ENCODE measurements at regions not wholly inside any gene's neighbourhood (a gene's known extent, or its start where the extent isn't known, plus 50 kb on each side); places are given as distances from the start of the nearest gene placed in this dataset.
A peak's percentile ranks its signal among the peaks of the same experiment; 100 is the strongest.

GRCh38 chr1:189405419-189405818 is 1072.2 kb downstream of the BRINP3 start:
- DNase-seq (ENCODE audit: low read depth) = no peak
- in situ Hi-C loops (cut with HindIII; ENCODE audit: low pct_unique_long_range_greater_than_20kb, low sequenced_read_pairs) = no loop called here

DNA sequence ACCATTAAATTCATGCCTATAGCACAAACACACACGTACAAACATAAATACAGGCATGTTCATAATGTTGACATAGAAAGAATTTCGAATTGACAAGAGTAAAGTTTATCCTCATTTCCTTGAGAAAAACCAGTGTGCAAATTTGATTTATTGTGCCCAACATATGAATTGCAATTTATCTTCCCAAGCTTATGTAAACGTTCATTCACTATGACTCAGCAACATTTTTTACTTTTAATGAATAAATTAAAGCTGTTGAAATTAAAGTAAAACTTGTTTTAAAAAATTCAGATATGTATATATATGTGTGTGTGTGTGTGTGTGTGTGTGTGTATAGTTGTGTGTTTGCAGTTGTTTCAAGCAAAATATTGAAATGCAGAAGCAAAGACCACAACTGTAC is 1067.9 kb downstream of the BRINP3 start:
- in situ Hi-C loops (cut with HindIII; ENCODE audit: low pct_unique_long_range_greater_than_20kb, low sequenced_read_pairs) = no loop called here
- DNase-seq (ENCODE audit: low read depth) = no peak

DNA sequence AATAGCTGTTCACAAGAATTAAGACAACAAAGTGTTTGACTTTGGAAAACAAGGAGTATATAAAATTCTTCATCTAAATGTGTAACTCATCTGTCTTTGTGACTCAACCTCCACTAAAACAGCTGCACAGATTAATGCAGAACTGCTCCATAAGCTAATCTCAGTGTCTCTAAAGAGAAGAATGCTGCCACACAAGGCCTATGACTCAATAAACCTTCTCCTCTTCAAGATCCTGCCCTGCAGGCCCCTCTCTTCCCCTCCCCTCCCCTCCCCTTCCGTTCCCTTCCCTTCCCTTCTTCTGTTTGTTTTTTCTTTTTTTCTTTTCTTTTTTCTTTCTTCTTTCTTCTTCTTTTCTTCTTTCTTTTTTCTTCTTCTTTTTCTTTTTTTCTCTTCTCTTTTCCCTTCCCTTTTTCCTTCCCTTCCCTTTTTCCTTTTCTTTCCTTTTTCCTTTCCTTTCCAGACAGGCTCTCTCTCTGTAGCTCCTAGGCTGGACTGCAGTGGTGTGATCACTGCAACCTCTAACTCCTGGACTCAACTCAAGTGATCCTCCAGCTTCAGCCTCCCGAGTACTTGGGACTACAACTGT is 1052.8 kb downstream of the BRINP3 start:
- in situ Hi-C loops (cut with HindIII; ENCODE audit: low pct_unique_long_range_greater_than_20kb, low sequenced_read_pairs) = no loop called here
- no peak for DNase-seq (ENCODE audit: low read depth)

- in situ Hi-C loops (cut with HindIII; ENCODE audit: low pct_unique_long_range_greater_than_20kb, low sequenced_read_pairs) = no loop called here
- peak; percentile 46 for DNase-seq (ENCODE audit: low read depth)
These were observed 1048.1 kb downstream of the BRINP3 start for GRCh38 chr1:189429610-189430009.

- in situ Hi-C loops (cut with HindIII; ENCODE audit: low pct_unique_long_range_greater_than_20kb, low sequenced_read_pairs) = no loop called here
- no peak for DNase-seq (ENCODE audit: low read depth)
These were observed 1046.2 kb downstream of the BRINP3 start for GRCh38 chr1:189431447-189431846.

DNA sequence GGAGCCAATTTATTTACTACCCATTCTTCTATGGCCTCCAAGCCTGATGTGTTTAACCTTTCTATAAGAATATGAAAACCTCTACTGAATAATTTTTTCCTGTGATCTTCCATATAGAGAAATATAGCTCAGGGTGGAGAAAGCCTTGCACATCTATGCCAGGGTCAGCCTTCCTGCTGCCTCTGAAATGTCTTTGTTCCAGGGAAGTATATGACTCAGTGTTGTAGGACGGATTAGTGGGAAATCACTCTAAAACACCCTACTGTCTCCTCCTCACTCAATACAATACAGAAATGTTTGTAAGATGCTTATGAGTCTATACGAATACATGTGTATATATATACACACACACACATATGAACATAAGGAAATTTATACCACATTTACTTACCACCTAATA is 1044.9 kb downstream of the BRINP3 start:
- in situ Hi-C loops (cut with HindIII; ENCODE audit: low pct_unique_long_range_greater_than_20kb, low sequenced_read_pairs) = no loop called here
- no peak for DNase-seq (ENCODE audit: low read depth)

DNA sequence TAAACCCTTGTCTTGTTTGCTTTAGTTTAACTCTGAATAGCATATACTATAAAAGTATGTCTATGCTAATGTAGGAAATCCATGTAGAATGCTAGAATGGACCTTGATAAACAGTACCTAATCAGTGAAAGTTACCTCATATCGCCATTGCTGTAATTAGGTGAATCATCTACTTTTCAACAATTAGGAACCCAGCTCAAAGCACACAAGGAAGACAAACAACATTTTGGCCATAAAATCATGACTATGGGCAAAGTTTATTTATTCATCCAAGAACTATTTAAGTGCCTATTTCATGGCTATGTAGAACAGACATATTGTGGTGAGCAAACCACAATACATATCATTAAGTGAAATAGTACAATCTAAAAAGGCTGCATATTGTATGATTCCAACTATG is 1043.2 kb downstream of the BRINP3 start:
- in situ Hi-C loops (cut with HindIII; ENCODE audit: low pct_unique_long_range_greater_than_20kb, low sequenced_read_pairs) = no loop called here
- no peak for DNase-seq (ENCODE audit: low read depth)

- no peak for DNase-seq (ENCODE audit: low read depth)
- in situ Hi-C loops (cut with HindIII; ENCODE audit: low pct_unique_long_range_greater_than_20kb, low sequenced_read_pairs) = no loop called here
These were observed 1042.3 kb downstream of the BRINP3 start for GRCh38 chr1:189435398-189435797.

DNA sequence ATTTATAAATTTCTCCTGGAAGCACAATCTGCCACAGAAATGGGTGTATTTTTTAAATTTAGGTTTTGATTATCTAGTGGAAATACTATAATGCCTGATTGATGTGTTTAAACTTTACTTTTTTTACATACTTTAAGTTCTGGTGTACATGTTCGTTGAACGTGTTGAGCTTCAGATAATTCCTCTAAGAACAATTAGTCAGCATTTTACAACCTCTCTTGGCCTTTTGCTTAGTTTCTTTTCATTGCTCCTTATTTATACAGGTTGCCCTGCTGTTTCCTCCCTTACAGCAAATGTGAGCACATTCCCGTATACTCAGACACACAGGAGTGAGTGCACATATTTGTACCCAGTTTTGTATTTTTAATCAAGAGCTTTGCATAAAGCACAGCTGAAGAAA is 1038.9 kb downstream of the BRINP3 start:
- in situ Hi-C loops (cut with HindIII; ENCODE audit: low pct_unique_long_range_greater_than_20kb, low sequenced_read_pairs) = no loop called here
- DNase-seq (ENCODE audit: low read depth) = no peak

DNA sequence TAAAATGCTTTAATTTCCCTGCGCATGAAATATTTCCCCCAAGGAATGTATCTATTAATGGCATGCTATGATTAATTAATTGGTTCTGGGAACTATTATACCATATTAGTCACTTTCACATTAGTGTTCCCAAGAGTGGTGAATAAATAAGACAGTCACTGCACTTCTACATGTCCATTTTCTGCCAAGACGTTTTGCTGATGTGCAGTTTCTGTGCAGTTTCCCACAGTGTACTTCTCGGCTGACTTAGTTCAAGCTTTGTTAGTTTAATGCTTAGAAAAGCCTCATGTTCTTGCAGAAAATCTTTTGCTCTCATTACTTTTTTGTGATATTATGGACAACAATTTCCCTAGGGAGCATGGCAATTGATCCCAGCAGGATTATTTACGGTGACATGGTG is 1014.5 kb downstream of the BRINP3 start:
- in situ Hi-C loops (cut with HindIII; ENCODE audit: low pct_unique_long_range_greater_than_20kb, low sequenced_read_pairs) = no loop called here

GRCh38 chr1:189496768-189497167 is 980.9 kb downstream of the BRINP3 start:
- in situ Hi-C loops (cut with HindIII; ENCODE audit: low pct_unique_long_range_greater_than_20kb, low sequenced_read_pairs) = no loop called here
- no peak for DNase-seq (ENCODE audit: low read depth)

More for the DNA sequence above, 1014.5 kb downstream of the BRINP3 start:
- no peak for DNase-seq (ENCODE audit: low read depth)

GRCh38 chr1:189499736-189500135 is 977.9 kb downstream of the BRINP3 start:
- in situ Hi-C loops (cut with HindIII; ENCODE audit: low pct_unique_long_range_greater_than_20kb, low sequenced_read_pairs) = no loop called here
- no peak for DNase-seq (ENCODE audit: low read depth)

GRCh38 chr1:189500778-189501177 is 976.9 kb downstream of the BRINP3 start:
- in situ Hi-C loops (cut with HindIII; ENCODE audit: low pct_unique_long_range_greater_than_20kb, low sequenced_read_pairs) = no loop called here
- DNase-seq (ENCODE audit: low read depth) = peak; percentile 3

DNA sequence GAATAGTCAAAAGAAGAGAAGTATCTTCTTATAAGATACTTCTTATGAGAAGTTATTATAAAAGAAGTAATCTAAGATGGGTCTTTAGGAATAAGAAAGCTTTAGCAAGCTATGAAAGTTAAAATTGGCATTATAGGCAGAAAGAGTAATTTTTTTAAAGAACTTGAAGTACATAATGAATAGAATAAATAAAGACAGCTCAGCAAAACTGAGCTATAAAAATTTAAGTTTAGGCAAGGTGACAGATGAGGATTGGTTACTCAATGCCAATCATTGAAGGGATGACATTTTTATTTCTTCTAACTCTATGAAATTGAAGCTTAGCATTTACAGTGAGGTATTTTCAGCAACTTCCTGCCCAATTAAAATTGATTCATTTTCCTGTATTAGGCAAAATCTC is 966.8 kb downstream of the BRINP3 start:
- no peak for DNase-seq (ENCODE audit: low read depth)
- in situ Hi-C loops (cut with HindIII; ENCODE audit: low pct_unique_long_range_greater_than_20kb, low sequenced_read_pairs) = no loop called here

DNA sequence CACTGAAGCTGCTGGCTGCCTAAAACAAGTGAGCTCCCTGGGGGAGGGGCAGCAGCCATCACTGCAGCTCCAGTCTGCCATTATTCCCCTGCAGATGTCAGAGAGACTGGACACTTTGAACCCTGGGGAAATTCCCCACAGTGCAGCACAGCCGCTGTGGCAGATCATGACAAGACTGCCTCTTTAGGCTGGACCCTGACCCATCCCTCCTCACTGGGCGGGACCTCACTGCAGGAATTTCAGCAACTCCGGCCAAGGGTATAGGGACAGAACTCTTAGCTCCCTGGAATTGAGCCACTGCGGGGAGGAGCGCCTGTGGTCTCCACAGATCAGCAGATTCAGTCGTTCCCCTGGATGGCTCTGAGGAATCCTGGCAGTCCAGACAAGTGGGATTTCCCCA is 964.6 kb downstream of the BRINP3 start:
- DNase-seq (ENCODE audit: low read depth) = peak; percentile 19
- in situ Hi-C loops (cut with HindIII; ENCODE audit: low pct_unique_long_range_greater_than_20kb, low sequenced_read_pairs) = no loop called here

GRCh38 chr1:189522441-189522840 is 955.2 kb downstream of the BRINP3 start:
- no peak for DNase-seq (ENCODE audit: low read depth)
- in situ Hi-C loops (cut with HindIII; ENCODE audit: low pct_unique_long_range_greater_than_20kb, low sequenced_read_pairs) = no loop called here

DNA sequence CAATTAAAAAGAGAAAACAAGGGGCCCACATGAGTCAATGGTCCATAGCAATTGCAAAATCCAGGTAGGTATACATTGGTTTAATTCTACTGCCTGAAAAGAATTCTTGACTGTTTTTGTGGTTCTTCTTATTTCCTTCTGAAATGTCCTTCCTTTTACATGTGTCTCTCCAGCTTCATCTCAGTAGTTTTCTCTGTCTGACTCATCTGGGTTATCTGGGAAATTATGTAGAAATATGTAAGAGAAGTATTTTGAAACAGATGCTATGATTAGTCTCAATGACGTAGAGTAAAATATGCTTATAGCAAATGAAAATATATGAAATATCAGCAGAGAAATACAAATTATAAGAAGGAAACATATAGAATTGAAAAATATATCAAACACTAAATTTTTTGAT is 953.2 kb downstream of the BRINP3 start:
- in situ Hi-C loops (cut with HindIII; ENCODE audit: low pct_unique_long_range_greater_than_20kb, low sequenced_read_pairs) = no loop called here
- no peak for DNase-seq (ENCODE audit: low read depth)

DNA sequence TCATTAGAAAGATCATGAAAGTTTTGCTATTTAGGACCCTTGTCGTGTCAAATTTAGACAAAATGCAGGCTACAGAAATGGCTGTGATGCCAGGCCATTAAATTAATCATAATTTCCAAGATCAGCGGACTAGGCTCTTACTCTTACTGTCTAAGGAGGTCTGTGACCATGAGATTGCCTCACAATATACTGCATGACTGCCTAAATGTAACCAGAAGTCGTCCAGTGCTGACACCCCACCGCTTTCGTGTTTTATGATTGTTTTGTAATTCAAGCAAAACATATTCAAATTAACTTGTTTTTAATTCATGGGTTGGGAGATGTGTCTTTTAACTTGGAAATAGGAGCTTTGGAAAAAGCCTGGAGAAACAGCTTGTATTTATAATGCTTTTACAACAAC is 947.5 kb downstream of the BRINP3 start:
- DNase-seq (ENCODE audit: low read depth) = no peak
- in situ Hi-C loops (cut with HindIII; ENCODE audit: low pct_unique_long_range_greater_than_20kb, low sequenced_read_pairs) = no loop called here

GRCh38 chr1:189538271-189538670 is 939.4 kb downstream of the BRINP3 start:
- in situ Hi-C loops (cut with HindIII; ENCODE audit: low pct_unique_long_range_greater_than_20kb, low sequenced_read_pairs) = no loop called here
- no peak for DNase-seq (ENCODE audit: low read depth)

DNA sequence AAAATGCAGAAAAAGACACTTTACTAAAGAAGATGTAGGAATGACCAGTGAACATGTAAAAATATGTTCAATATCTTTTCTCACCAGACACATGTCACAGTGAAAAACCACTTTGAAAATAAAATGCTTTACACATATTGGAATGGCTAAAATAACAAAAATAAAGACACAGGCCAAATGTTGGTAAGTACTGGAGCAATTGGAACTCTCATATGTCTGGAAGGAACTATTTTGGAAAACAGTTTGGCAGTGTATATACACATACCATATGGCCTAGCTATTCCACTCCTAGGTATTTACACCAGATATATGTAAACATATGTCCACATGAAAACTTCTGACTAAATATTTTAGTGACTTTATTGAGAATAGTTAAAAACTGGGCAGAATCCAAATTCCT is 927.2 kb downstream of the BRINP3 start:
- in situ Hi-C loops (cut with HindIII; ENCODE audit: low pct_unique_long_range_greater_than_20kb, low sequenced_read_pairs) = no loop called here
- no peak for DNase-seq (ENCODE audit: low read depth)

- in situ Hi-C loops (cut with HindIII; ENCODE audit: low pct_unique_long_range_greater_than_20kb, low sequenced_read_pairs) = no loop called here
- no peak for DNase-seq (ENCODE audit: low read depth)
These were observed 913.9 kb downstream of the BRINP3 start for GRCh38 chr1:189563784-189564183.
